Esophagus muscularis mucosa (tissue), 4 donors: ENCODE measurements at regions not wholly inside any gene's neighbourhood (a gene's known extent, or its start where the extent isn't known, plus 50 kb on each side); places are given as distances from the start of the nearest gene placed in this dataset.

Experiments used
- CTCF ChIP-seq, 3 experiments: fragments of 200-600 bp in 2 of 3; fragments of 450-650 bp in 1 of 3; sonication (generic) in 2 of 3; IDR thresholded peaks; one replicate each; pipeline ENCODE4 v1.5.1; 2017 to 2019; ENCODE audit warnings: antibody characterized with exemption in 3 of 3, mild to moderate bottlenecking in 2 of 3, moderate library complexity in 1 of 3
- EP300 ChIP-seq: sonication (generic); formaldehyde crosslinking; IDR thresholded peaks from one replicate; pipeline ENCODE4 v1.6.1; 2017; ENCODE audit warnings: antibody characterized with exemption
- POLR2A ChIP-seq: fragments of 450-650 bp; IDR thresholded peaks from one replicate; pipeline ENCODE4 v1.6.1; 2017; ENCODE audit warnings: antibody characterized with exemption, moderate library complexity, mild to moderate bottlenecking, low read depth
- POLR2AphosphoS5 ChIP-seq, 2 donors: sonication (generic); formaldehyde crosslinking; IDR thresholded peaks; one replicate each; pipeline ENCODE4 v1.6.1; 2017; ENCODE audit warnings: antibody characterized with exemption in 2 of 2

GRCh38 chr9:71619926-71620325 is 148.4 kb downstream of the CEMIP2 start:
- TF ChIP-seq CTCF (IDR thresholded peaks at IDR 0.05) = no peak
- no peak for TF ChIP-seq POLR2A
- TF ChIP-seq POLR2AphosphoS5 (IDR thresholded peaks at IDR 0.05) = no peak
- no peak for TF ChIP-seq EP300
